ENCODE measurements at regions not wholly inside any gene's neighbourhood (a gene's known extent, or its start where the extent isn't known, plus 50 kb on each side); places are given as distances from the start of the nearest gene placed in this dataset.

GRCh38 chr6:138571585-138572166 is 72.4 kb upstream of the NHSL1 start:
- in situ Hi-C loops (cut with MboI), result no loop called here
- H3K4me3 ChIP-seq, result no peak overlapping the region
- ChIA-PET RAD21 (ENCODE audit: unreplicated experiment) (no interaction called here), CTCF (no interaction called here), POLR2A (no interaction called here), SMC1A (ENCODE audit: uncharacterized antibody, unreplicated experiment) (interaction anchor here (0.6 to 1.0 kb wide), 2 partner anchors 141 to 1488 kb away, joined by 3 read pairs; no protein-coding TSS in a partner anchor)
- no peaks in the 10 kb centered on the region for H3K36me3 ChIP-seq (ENCODE audit: control insufficient read depth in 2 of 2, insufficient read depth in 2 of 2, low read length in 1 of 2)
- no peaks in the 10 kb centered on the region for H3K79me2 ChIP-seq (ENCODE audit: control insufficient read depth, insufficient read depth, low read length)
- no peak overlapping the region for H3K9ac ChIP-seq (ENCODE audit: control insufficient read depth, insufficient read depth, low read length)
- H3K27ac ChIP-seq (ENCODE audit: control insufficient read depth, insufficient read depth), result no peak overlapping the region
- H3K9me3 ChIP-seq (replicated peaks; ENCODE audit: control insufficient read depth, insufficient read depth, low read length), result no peaks in the 10 kb centered on the region
- H3K27me3 ChIP-seq (replicated peaks in 1 of 2; ENCODE audit: control insufficient read depth in 2 of 2, insufficient read depth in 2 of 2, low read length in 1 of 2), result peaks cover 0 to 2% of the 10 kb centered on the region in 2 experiments; a peak in 1 of 4 replicates
- no peaks in the 10 kb centered on the region for H3K4me1 ChIP-seq (ENCODE audit: control insufficient read depth, insufficient read depth, low read length)
- ATAC-seq (no peak), FAIRE-seq (no peak), DNase-seq (ENCODE audit: low read depth, low spot score) (no peak)
- intact Hi-C loops (cut with micrococcal nuclease; ENCODE audit: unreplicated experiment), result no loop called here
- WGBS (ENCODE audit: insufficient coverage, insufficient replicate concordance, low lambda C conversion rate, missing lambda C conversion rate), result 59% methylated on average over 15 of the region's 15 CpGs
- no TSS peak for BruUV-seq (replicated peaks)
- no peak overlapping the region for H3K4me2 ChIP-seq (ENCODE audit: control insufficient read depth, insufficient read depth)
- no peak overlapping the region for H2AFZ ChIP-seq (ENCODE audit: control insufficient read depth, low read depth, low read length)
- H4K20me1 ChIP-seq (ENCODE audit: control insufficient read depth, insufficient read depth), result no peaks in the 10 kb centered on the region
- no peak for TF ChIP-seq SKIL (IDR thresholded peaks at IDR 0.05; ENCODE audit: low read depth, poor library complexity, severe bottlenecking)
- no peak for TF ChIP-seq ZSCAN29 (IDR thresholded peaks at IDR 0.05)
- TF ChIP-seq CBX5 (IDR thresholded peaks at IDR 0.05; ENCODE audit: low read depth), result no peak
- no peak for TF ChIP-seq CTCF (IDR thresholded peaks at IDR 0.05 in 2 of 3, conservative IDR thresholded peaks at IDR 0.05 in 1 of 3; ENCODE audit: control insufficient read depth in 2 of 3, extremely low read depth in 1 of 3, insufficient read depth in 1 of 3, low read depth in 3 of 3, low read length in 3 of 3)
- TF ChIP-seq NR2F1 (conservative IDR thresholded peaks at IDR 0.05), result no peak
- TF ChIP-seq TBL1XR1 (IDR thresholded peaks at IDR 0.05; ENCODE audit: low read depth, low read length), result no peak
- TF ChIP-seq SUZ12 (IDR thresholded peaks at IDR 0.05; ENCODE audit: unreplicated experiment), result no peak
- TF ChIP-seq MYC (IDR thresholded peaks at IDR 0.05; ENCODE audit: insufficient read depth, insufficient read length, insufficient replicate concordance, low read length, severe bottlenecking), result no peak
- no peak for TF ChIP-seq EGR1 (IDR thresholded peaks at IDR 0.05; ENCODE audit: borderline replicate concordance in 1 of 2, low read depth in 2 of 2, low read length in 2 of 2)
- TF ChIP-seq BCL11A (IDR thresholded peaks at IDR 0.05; ENCODE audit: low read depth, low read length), result no peak
- TF ChIP-seq POLR2A (IDR thresholded peaks at IDR 0.05; ENCODE audit: low read depth, low read length), result no peak
- TF ChIP-seq HDAC6 (IDR thresholded peaks at IDR 0.05; ENCODE audit: unreplicated experiment), result no peak
- TF ChIP-seq FOS (IDR thresholded peaks at IDR 0.05; ENCODE audit: borderline replicate concordance, extremely low read depth, insufficient read length), result no peak
- no peak for TF ChIP-seq PML (IDR thresholded peaks at IDR 0.05; ENCODE audit: low read length)
- TF ChIP-seq ZBTB40 (IDR thresholded peaks at IDR 0.05; ENCODE audit: borderline replicate concordance), result no peak

Data from GM12878 (cell line).